HG03108 (cell line): ENCODE measurements at regions not wholly inside any gene's neighbourhood (a gene's known extent, or its start where the extent isn't known, plus 50 kb on each side); places are given as distances from the start of the nearest gene placed in this dataset.

Source experiments
- ATAC-seq: cut with Tn5 transposase; IDR thresholded peaks from one replicate; pipeline ENCODE4 v1.9.1; 2021; ENCODE audit warnings: moderate library complexity; ENCODE audit not compliant: unreplicated experiment

GRCh38 chr5:33237471-33237870 is 203.3 kb upstream of the TARS1 start:
- no peak for ATAC-seq

GRCh38 chr5:33238826-33239695 is 201.7 kb upstream of the TARS1 start:
- no peak for ATAC-seq

DNA sequence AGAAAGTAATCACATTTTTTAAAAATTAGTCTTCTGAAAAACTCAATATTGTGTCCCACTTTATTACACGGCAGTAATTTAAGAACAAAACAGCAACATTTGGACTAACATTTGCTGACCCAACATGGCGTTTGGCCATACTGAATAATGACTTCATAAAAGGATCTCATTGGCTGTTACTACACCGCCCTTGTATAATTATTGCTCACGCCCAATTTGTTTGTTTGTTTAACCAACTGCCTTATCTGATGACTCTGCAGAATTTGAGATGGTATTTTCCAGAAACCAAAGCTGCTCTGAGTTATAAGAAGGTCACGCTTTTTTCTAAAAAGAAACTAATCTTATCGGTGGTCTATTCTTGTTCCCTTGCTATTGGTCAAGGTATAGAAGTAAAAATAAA is 200.2 kb upstream of the TARS1 start:
- no peak for ATAC-seq

DNA sequence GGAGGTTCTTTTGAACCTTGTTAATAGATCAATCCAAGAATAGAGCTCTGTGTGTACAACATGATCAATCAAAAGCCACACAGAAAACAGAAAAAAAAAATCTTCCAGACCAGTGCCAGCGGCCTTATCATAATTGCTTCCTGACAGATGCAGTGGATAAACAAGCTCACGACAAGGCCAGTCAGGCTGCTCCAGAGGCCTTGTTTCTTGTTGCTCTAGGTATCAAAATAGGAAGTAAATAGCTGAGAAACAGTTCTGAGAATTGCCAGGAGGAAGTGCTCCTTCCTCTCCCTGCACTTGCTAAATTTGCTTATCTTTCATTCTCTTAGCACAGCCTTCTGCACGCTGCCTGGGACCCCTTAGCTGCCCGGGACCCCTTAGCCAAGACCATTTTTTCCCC is 199.0 kb upstream of the TARS1 start:
- ATAC-seq: no peak

DNA sequence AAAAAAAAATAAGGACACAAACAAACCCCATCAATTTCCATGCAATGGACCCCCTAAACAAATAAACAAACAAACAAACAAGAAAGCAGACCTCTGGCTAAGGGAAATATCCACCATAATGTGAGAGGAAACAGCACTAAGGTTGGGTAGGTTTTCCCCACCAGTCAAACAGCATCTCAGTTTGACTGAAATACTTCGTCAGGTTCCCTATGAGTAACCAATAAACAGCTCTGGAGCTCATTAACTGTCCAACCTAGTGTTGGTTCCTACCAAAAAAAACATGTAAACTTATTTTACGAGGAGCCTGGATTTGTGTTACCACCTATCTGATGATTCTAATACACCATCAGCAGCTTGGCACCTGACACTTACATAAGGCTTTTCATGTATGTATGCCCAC is 198.5 kb upstream of the TARS1 start:
- no peak for ATAC-seq

- no peak for ATAC-seq
These were observed 196.2 kb upstream of the TARS1 start for GRCh38 chr5:33244441-33245150.

GRCh38 chr5:33254579-33254978 is 186.2 kb upstream of the TARS1 start:
- ATAC-seq: no peak

DNA sequence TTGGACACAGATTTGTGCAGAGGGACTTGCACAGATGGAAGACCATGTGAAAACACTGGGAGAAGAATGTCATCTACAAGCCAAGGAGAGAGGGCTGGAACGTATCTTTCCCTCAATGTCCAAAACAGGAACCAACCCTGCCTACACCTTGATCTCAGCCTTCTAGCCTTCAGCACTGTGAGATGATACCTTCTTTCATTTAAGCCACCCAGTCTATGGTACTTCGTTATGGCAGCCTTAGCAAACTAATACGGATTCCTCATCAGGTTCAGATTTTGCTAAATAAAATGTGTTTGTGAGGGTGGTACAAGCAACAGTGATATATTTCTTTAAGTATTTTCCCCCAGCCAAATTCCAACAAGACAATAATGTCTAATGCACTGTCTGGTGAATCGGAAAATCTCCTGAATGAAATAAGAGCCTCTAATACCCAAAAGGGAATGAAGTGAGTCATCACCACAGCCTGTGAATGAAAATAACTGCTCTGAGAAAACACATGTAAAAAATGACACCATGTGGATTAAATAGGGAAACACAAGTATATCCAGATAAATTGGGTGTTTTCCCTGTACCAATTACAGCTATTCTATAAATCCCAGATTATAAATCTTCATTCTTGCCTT is 182.8 kb upstream of the TARS1 start:
- no peak for ATAC-seq

DNA sequence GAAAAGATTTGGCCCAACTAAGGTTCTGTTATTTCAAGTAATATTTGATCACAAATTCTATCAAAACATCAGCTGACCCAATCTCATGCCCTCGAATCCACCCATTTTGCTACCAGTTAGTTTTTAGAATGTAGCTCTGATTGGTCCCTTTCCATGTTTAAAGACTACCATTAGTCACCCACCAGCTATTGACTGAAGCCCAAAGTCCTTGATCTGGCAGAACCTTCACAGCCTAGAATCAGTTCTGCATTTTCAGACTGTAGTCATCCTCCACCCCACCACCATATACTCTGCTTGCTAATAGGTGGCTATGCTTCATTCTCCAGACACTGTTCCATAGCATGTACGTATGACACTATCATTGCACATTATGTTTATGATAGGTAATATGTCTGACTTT is 182.2 kb upstream of the TARS1 start:
- ATAC-seq: no peak

DNA sequence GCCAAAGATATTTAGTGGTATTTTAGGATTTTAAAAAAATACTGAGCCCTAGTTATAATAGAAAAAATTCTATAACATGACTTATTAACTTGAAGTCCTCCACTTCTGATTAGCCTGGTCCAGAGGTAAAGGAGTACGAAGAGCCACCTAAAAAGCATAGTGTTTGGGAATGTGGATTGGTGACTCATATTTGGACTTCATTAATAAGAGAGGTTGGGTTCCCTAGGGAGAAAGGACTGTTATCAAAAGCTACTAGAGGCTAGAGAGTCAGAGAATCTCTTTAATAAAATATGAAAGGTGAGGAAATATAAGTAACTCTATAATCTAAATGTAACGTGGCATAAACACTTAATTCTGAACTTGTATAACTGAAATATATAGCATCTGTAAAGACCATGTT is 180.7 kb upstream of the TARS1 start:
- no peak for ATAC-seq

DNA sequence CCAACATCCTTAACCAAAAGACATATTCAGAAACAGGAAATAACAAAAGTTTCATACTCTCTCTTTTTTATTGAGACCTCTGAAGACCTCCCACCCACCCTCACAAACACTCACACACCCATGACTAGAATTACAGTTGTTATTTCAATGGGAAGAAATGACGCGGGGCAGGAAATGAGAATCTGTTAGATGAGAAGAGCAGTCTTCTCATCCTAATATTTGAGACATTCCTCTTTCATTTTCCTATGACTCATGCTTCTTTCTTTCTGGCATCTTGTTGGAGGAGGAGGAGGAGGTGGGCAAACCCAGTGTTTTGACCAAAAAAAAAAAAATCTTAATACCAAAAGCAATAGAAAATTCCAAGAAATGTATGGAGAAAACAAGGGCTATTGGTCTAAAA is 179.5 kb upstream of the TARS1 start:
- no peak for ATAC-seq

DNA sequence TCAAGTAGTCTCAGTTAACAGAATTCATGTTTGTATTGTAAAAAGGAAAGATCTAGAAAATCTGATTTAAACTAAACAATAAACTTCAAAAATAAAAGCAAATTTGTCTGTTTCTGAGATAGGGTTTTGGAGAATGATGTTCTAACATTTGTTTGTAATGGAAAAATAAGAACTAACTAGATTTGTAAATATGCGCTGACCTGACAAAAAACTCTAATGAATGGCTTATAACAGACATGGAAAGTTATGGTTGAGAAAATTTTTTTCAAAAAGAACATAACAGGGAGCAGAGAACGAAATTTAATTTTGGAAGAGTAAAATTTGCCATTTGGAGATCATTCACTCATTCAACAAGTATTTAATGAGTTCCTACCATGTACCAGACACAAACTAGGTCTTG is 179.0 kb upstream of the TARS1 start:
- no peak for ATAC-seq

- no peak for ATAC-seq
These were observed 173.0 kb upstream of the TARS1 start for GRCh38 chr5:33267801-33268200.

DNA sequence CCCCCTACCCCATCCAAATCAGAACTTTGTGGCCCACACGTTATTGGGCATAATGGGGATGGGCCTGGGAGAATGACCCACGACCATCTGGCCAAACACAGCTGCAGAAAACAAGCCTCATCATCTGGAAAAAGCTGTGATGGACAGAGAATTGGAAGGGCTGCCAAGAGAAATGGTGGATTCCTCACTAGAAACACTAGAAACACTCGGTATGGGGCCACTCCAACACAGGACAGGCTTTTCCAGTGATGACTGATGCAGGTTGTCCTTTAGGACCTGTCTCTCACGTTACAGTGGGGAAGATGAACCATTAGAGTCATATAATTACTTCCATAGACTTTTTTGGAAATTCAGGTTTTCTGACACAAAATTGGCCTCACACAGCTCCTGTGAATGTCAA is 172.4 kb upstream of the TARS1 start:
- no peak for ATAC-seq

DNA sequence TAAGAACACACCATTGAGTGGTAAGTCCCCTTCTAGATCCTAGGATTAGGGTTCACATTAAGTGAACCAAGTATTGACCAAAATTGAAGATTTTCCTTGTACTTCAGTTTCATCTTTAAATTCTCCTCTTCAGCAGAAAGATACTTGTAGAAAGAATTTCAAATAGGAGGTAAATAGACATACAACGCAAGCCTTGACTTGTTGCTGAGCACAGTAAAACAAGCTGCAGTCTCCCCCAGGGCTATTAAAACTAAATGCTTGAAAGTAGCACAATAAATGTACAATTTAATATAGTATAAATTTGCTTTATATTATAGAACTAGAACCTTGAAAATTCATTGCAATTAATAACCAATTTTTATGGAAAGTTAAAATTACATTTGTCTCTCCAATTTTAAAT is 170.1 kb upstream of the TARS1 start:
- no peak for ATAC-seq

DNA sequence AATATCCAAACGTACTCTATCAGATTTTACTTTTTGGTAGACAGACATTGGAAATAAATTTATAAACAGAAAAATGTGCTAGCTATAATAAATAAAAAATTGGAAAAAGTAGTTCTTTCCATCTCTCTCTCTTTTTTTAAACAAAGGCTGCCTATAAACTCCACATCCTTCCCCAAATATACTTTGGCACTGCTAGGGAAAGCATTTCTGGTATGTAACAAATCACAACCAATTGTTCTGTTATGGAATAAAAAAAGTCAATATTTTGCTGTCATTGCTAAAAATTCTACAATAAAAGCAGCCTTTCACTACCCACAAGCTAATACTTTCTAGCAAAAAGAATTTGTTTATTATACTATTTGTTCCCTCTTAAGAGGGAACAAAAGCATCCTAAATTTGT is 169.2 kb upstream of the TARS1 start:
- no peak for ATAC-seq

DNA sequence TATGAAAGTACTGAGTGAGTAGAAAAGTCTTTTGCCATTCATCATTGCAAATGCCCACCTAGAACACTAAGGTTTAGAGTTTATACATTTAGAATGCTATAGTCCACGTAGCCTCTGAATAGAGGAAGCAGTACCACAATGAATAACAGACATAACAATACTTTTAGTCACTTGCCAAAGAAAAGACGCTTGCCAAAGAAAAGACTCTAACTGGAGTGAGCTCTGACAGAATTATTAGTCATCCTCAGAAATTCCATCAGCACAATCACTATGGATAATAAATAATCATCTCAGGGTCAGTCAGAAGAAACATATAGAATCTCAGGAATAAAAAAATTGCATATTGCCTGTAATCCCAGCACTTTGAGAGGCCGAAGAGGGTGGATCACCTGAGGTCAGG is 168.5 kb upstream of the TARS1 start:
- ATAC-seq: no peak

GRCh38 chr5:33273985-33274384 is 166.8 kb upstream of the TARS1 start:
- no peak for ATAC-seq

GRCh38 chr5:33275391-33275790 is 165.4 kb upstream of the TARS1 start:
- ATAC-seq: no peak

GRCh38 chr5:33275921-33276627 is 164.7 kb upstream of the TARS1 start:
- ATAC-seq: no peak

GRCh38 chr5:33276628-33276950 is 164.2 kb upstream of the TARS1 start:
- no peak for ATAC-seq
